Fibroblast of lung (primary cell): ENCODE measurements at regions not wholly inside any gene's neighbourhood (a gene's known extent, or its start where the extent isn't known, plus 50 kb on each side); places are given as distances from the start of the nearest gene placed in this dataset.
A peak's percentile ranks its signal among the peaks of the same experiment; 100 is the strongest.

ENCODE experiments used
- DNase-seq, 2 donors: peaks; one replicate each; pipeline versions ENCODE4 v3.0.0 to v3.0.0-alpha.2; 2010; ENCODE audit warnings: low read depth in 2 of 2
- H2AFZ ChIP-seq: 2 replicates; pipeline ENCODE4 v1.5.1; 2012; ENCODE audit warnings: low read length, control low read depth, inconsistent platforms
- H3K27ac ChIP-seq: 2 replicates; pipeline ENCODE4 v1.5.1; 2011; ENCODE audit warnings: low read length, control low read depth; ENCODE audit not compliant: insufficient read depth
- H3K27me3 ChIP-seq: 2 replicates; pipeline ENCODE4 v1.5.1; 2011; ENCODE audit warnings: mild to moderate bottlenecking, low read length; ENCODE audit not compliant: control insufficient read depth, insufficient read depth
- H3K36me3 ChIP-seq: 2 replicates; pipeline ENCODE4 v1.5.1; 2011; ENCODE audit warnings: low read length; ENCODE audit not compliant: control insufficient read depth, insufficient read depth
- H3K4me1 ChIP-seq: 2 replicates; pipeline ENCODE4 v1.5.1; 2011; ENCODE audit warnings: low read length; ENCODE audit not compliant: control insufficient read depth, insufficient read depth; ENCODE audit errors: extremely low read depth
- H3K4me2 ChIP-seq: 2 replicates; pipeline ENCODE4 v1.5.1; 2011; ENCODE audit warnings: low read length, control low read depth; ENCODE audit not compliant: insufficient read depth; ENCODE audit errors: extremely low read depth
- H3K4me3 ChIP-seq, 4 experiments: fragments of 200-600 bp in 1 of 4; sonication (generic) in 1 of 4; replicated peaks in 1 of 4; 2 replicates each; pipeline ENCODE4 v1.5.1; 2011 to 2016; ENCODE audit warnings: low read length in 4 of 4, low read depth in 3 of 4, mild to moderate bottlenecking in 3 of 4, control low read depth in 2 of 4, inconsistent platforms in 1 of 4, mixed read lengths in 1 of 4; ENCODE audit not compliant: insufficient read depth in 1 of 4; ENCODE audit errors: control extremely low read depth in 1 of 4
- H3K79me2 ChIP-seq: 2 replicates; pipeline ENCODE4 v1.5.1; 2012; ENCODE audit warnings: mild to moderate bottlenecking, low read length, inconsistent platforms; ENCODE audit not compliant: control insufficient read depth, insufficient read depth
- H3K9ac ChIP-seq: 2 replicates; pipeline ENCODE4 v1.5.1; 2011; ENCODE audit warnings: mild to moderate bottlenecking, low read length, control low read depth; ENCODE audit not compliant: insufficient read depth
- H3K9me3 ChIP-seq: 2 replicates; pipeline ENCODE4 v1.5.1; 2012; ENCODE audit warnings: low read depth, low read length; ENCODE audit not compliant: control insufficient read depth, insufficient read depth
- H4K20me1 ChIP-seq: 2 replicates; pipeline ENCODE4 v1.5.1; 2011; ENCODE audit warnings: low read length; ENCODE audit not compliant: control insufficient read depth, insufficient read depth; ENCODE audit errors: extremely low read depth
- EZH2 ChIP-seq: IDR thresholded peaks from 2 replicates; pipeline ENCODE4 v1.5.1; 2012; ENCODE audit warnings: low read length, control low read depth, mild to moderate bottlenecking; ENCODE audit errors: missing control alignments
- TF ChIP-seq, protein P1 (sequence below), 2 donors: IDR thresholded peaks in 1 of 2; conservative IDR thresholded peaks in 1 of 2; 1 replicate in 1 of 2; 2 replicates in 1 of 2; pipeline ENCODE4 v1.5.1; 2011 to 2012; ENCODE audit warnings: low read length in 2 of 2, control low read depth in 1 of 2, inconsistent platforms in 1 of 2, low read depth in 1 of 2, mild to moderate bottlenecking in 1 of 2

DNA sequence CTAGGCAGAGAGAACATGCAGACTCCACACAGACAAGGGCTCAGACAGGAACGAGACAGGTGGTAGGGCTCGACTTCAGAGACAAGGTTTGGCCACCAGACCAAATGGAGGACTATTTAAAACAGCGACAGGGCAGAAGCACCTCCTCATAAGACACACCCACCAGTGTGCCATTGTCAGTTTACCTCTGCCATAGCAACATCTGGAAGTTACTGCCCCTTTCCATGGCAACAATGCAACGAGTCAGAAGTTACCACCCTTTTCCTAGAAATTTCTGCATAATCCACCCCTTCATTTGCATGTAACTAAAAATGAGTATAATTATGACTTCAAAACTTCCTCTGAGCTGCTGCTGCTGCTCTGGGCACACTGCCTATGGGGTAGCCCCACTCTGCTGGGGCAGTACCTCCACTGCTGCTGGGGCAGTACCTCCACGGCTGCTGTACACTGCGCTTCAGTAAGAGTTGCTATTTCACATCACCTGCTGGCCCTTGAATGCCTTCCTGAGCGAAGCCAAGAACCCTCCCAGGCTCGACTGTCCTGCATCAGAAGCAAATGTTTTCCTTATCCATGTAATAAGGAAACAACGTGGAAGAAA, 2222.3 kb upstream of the AGA start:
- Histone ChIP-seq H2AFZ (no peak overlapping the region), H3K79me2 (no peaks in the 10 kb centered on the region), H3K27ac (no peak overlapping the region), H3K9me3 (no peaks in the 10 kb centered on the region), H3K36me3 (no peaks in the 10 kb centered on the region), H3K4me2 (no peak overlapping the region), H3K4me1 (no peaks in the 10 kb centered on the region), H4K20me1 (no peaks in the 10 kb centered on the region), H3K9ac (no peak overlapping the region), H3K27me3 (no peaks in the 10 kb centered on the region), H3K4me3 (no peak overlapping the region)
- no peak for TF ChIP-seq EZH2
- TF ChIP-seq, protein P1, sequence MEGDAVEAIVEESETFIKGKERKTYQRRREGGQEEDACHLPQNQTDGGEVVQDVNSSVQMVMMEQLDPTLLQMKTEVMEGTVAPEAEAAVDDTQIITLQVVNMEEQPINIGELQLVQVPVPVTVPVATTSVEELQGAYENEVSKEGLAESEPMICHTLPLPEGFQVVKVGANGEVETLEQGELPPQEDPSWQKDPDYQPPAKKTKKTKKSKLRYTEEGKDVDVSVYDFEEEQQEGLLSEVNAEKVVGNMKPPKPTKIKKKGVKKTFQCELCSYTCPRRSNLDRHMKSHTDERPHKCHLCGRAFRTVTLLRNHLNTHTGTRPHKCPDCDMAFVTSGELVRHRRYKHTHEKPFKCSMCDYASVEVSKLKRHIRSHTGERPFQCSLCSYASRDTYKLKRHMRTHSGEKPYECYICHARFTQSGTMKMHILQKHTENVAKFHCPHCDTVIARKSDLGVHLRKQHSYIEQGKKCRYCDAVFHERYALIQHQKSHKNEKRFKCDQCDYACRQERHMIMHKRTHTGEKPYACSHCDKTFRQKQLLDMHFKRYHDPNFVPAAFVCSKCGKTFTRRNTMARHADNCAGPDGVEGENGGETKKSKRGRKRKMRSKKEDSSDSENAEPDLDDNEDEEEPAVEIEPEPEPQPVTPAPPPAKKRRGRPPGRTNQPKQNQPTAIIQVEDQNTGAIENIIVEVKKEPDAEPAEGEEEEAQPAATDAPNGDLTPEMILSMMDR (conservative IDR thresholded peaks at IDR 0.05 in 1 of 2, IDR thresholded peaks at IDR 0.05 in 1 of 2; ENCODE audit: low read depth in 1 of 2, low read length in 2 of 2), result no peak
- DNase-seq, result no peak

DNA sequence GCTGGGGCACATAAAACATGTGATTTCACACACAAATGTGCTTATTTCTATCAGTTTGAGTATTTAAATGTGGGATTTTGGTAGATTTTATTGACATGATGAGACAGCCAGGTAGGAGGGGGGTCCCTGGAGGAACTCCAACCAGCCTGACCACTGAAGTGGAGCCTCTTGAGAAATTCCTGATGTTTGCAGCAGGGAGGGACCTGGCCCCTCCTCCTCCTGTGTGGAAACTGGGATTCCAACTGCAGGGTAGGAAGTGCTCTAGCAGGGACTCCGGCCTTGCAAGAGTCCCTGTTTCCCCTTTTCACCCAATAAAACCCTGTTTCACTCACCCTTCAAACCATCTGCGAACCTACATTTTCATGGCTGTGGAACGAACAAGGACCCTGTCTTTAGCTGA, 2224.0 kb upstream of the AGA start:
- Histone ChIP-seq H3K79me2 (no peaks in the 10 kb centered on the region), H3K4me2 (no peak overlapping the region), H2AFZ (no peak overlapping the region), H3K36me3 (no peaks in the 10 kb centered on the region), H3K4me3 (no peak overlapping the region), H3K4me1 (no peaks in the 10 kb centered on the region), H3K27ac (no peak overlapping the region), H4K20me1 (no peaks in the 10 kb centered on the region), H3K9ac (no peak overlapping the region), H3K9me3 (no peaks in the 10 kb centered on the region), H3K27me3 (no peaks in the 10 kb centered on the region)
- no peak for DNase-seq
- TF ChIP-seq, protein P1 (conservative IDR thresholded peaks at IDR 0.05 in 1 of 2, IDR thresholded peaks at IDR 0.05 in 1 of 2; ENCODE audit: low read depth in 1 of 2, low read length in 2 of 2), result no peak
- no peak for TF ChIP-seq EZH2

DNA sequence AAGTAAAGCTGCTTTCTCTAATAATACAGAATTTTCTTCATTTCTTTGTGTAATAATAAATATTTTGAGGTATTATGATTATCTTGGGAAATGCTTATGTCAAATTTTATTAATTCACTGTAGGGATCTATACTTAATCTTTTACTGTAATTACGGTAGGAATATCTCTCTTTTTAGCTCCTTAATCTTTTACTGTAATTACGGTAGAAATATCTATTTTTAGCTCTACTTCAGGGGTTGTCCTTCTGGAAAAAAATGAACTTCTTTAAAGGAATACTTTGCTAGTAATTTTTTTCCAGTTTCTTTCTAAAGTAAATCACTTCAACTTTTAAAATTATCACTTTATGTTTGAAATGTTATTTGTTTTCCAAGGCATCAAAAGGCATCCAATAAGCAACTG, 2229.4 kb upstream of the AGA start:
- peak; percentile 6 to 16 for DNase-seq
- no peak for TF ChIP-seq EZH2
- TF ChIP-seq, protein P1 (conservative IDR thresholded peaks at IDR 0.05 in 1 of 2, IDR thresholded peaks at IDR 0.05 in 1 of 2; ENCODE audit: low read depth in 1 of 2, low read length in 2 of 2), result no peak
- no peak overlapping the region for H3K4me3 ChIP-seq
- H3K36me3 ChIP-seq, result no peaks in the 10 kb centered on the region
- no peak overlapping the region for H3K4me2 ChIP-seq
- no peaks in the 10 kb centered on the region for H3K79me2 ChIP-seq
- H2AFZ ChIP-seq, result no peak overlapping the region
- no peak overlapping the region for H3K27ac ChIP-seq
- H3K4me1 ChIP-seq, result no peaks in the 10 kb centered on the region
- no peaks in the 10 kb centered on the region for H3K9me3 ChIP-seq
- H3K9ac ChIP-seq, result no peak overlapping the region
- H3K27me3 ChIP-seq, result no peaks in the 10 kb centered on the region
- no peaks in the 10 kb centered on the region for H4K20me1 ChIP-seq
